ENCODE measurements at regions not wholly inside any gene's neighbourhood (a gene's known extent, or its start where the extent isn't known, plus 50 kb on each side); places are given as distances from the start of the nearest gene placed in this dataset.

- no peak for TF ChIP-seq EZH2 (IDR thresholded peaks at IDR 0.05)
- TF ChIP-seq POLR2AphosphoS5 (IDR thresholded peaks at IDR 0.05; ENCODE audit: borderline replicate concordance, low read depth, low read length), result no peak
These were observed 176.9 kb downstream of the SH2D4B start for GRCh38 chr10:80714566-80714965.
